OCI-LY1 (cell line): ENCODE measurements at regions not wholly inside any gene's neighbourhood (a gene's known extent, or its start where the extent isn't known, plus 50 kb on each side); places are given as distances from the start of the nearest gene placed in this dataset.

Experiments
- H2AFZ ChIP-seq: fragments of 200-600 bp; sonication (generic), shearing (Covaris generic); 2 replicates; pipeline ENCODE4 v1.6.0; 2014; ENCODE audit warnings: antibody characterized with exemption, mild to moderate bottlenecking, low read length
- H3F3A ChIP-seq: fragments of 200-600 bp; sonication (generic), shearing (Covaris generic); 2 replicates; pipeline ENCODE4 v1.6.0; 2014; ENCODE audit warnings: mild to moderate bottlenecking, antibody characterized with exemption, low read length, moderate library complexity; ENCODE audit not compliant: insufficient read depth
- H3K27ac ChIP-seq: fragments of 200-600 bp; sonication (generic); 2 replicates; pipeline ENCODE4 v1.5.1; 2014; ENCODE audit warnings: low read length, mixed run types, mild to moderate bottlenecking, low read depth; ENCODE audit not compliant: poor library complexity, severe bottlenecking
- H3K27me3 ChIP-seq: fragments of 200-600 bp; sonication (generic); 2 replicates; pipeline ENCODE4 v1.6.0; 2014; ENCODE audit warnings: antibody characterized with exemption, mild to moderate bottlenecking, low read length, moderate library complexity; ENCODE audit not compliant: insufficient read depth
- H3K36me3 ChIP-seq: fragments of 200-600 bp; sonication (generic); 2 replicates; pipeline ENCODE4 v1.6.1; 2014; ENCODE audit warnings: mild to moderate bottlenecking, antibody characterized with exemption, low read length, moderate library complexity, mixed read lengths; ENCODE audit not compliant: insufficient read depth
- H3K4me1 ChIP-seq: fragments of 200-600 bp; sonication (generic); 2 replicates; pipeline ENCODE4 v1.5.1; 2014; ENCODE audit warnings: mild to moderate bottlenecking, low read length, moderate library complexity; ENCODE audit not compliant: insufficient read depth, severe bottlenecking
- H3K4me2 ChIP-seq: fragments of 200-600 bp; sonication (generic), shearing (Covaris generic); 2 replicates; pipeline ENCODE4 v1.6.1; 2014; ENCODE audit warnings: low read length
- H3K4me3 ChIP-seq: fragments of 200-600 bp; sonication (generic); 2 replicates; pipeline ENCODE4 v1.5.1; 2014; ENCODE audit warnings: low read length, low read depth, mild to moderate bottlenecking, mixed read lengths; ENCODE audit not compliant: poor library complexity, severe bottlenecking
- H3K79me2 ChIP-seq: fragments of 200-600 bp; shearing (Covaris generic); 2 replicates; pipeline ENCODE4 v1.6.1; 2016; ENCODE audit warnings: mixed run types, low read length, mixed read lengths; ENCODE audit not compliant: insufficient read depth
- H3K9ac ChIP-seq: fragments of 200-600 bp; sonication (generic), shearing (Covaris generic); 2 replicates; pipeline ENCODE4 v1.6.1; 2014; ENCODE audit warnings: mild to moderate bottlenecking, low read length, mixed read lengths
- H3K9me2 ChIP-seq: fragments of 200-600 bp; sonication (generic), shearing (Covaris generic); 2 replicates; pipeline ENCODE4 v1.6.1; 2014; ENCODE audit warnings: low read depth, mild to moderate bottlenecking, low read length, mixed read lengths
- H3K9me3 ChIP-seq: fragments of 200-600 bp; shearing (Covaris generic); 2 replicates; pipeline ENCODE4 v1.6.1; 2014; ENCODE audit warnings: low read length, mixed read lengths
- H4K20me1 ChIP-seq: fragments of 200-600 bp; sonication (generic), shearing (Covaris generic); 2 replicates; pipeline ENCODE4 v1.6.0; 2016; ENCODE audit warnings: mild to moderate bottlenecking, low read length; ENCODE audit not compliant: insufficient read depth
- CTCF ChIP-seq: fragments of 200-600 bp; sonication (generic), shearing (Covaris generic); IDR thresholded peaks from 2 replicates; pipeline ENCODE4 v1.5.1; 2017; ENCODE audit warnings: mild to moderate bottlenecking, antibody characterized with exemption, low read length, moderate library complexity, mixed read lengths
- EZH2 ChIP-seq: fragments of 200-600 bp; sonication (generic), shearing (Covaris generic); IDR thresholded peaks from 2 replicates; pipeline ENCODE4 v1.8.0; 2017; ENCODE audit warnings: borderline replicate concordance, mixed run types, mild to moderate bottlenecking, antibody characterized with exemption, low read length, moderate library complexity, mixed read lengths

- Histone ChIP-seq H3K27me3 (no peaks in the 10 kb centered on the region), H3K9me2 (no peaks in the 10 kb centered on the region), H3K36me3 (no peaks in the 10 kb centered on the region), H4K20me1 (no peaks in the 10 kb centered on the region), H3K9me3 (no peaks in the 10 kb centered on the region), H3K4me1 (peaks cover 3% of the 10 kb centered on the region), H3K4me3 (no peak overlapping the region), H3K79me2 (no peaks in the 10 kb centered on the region), H3K27ac (no peak overlapping the region), H3K4me2 (0 out of 2 replicates have a peak overlapping the region, but pooled peaks have one; percentile 6), H3K9ac (no peak overlapping the region), H2AFZ (no peak overlapping the region), H3F3A (no peaks in the 10 kb centered on the region)
- no peak for TF ChIP-seq EZH2
- peak; percentile 93 for TF ChIP-seq CTCF
Measured at GRCh38 chr14:37874429-37875109, 279.1 kb downstream of the TTC6 start.

GRCh38 chr14:37888234-37888633, 292.8 kb downstream of the TTC6 start:
- Histone ChIP-seq H4K20me1 (no peaks in the 10 kb centered on the region), H3F3A (no peaks in the 10 kb centered on the region), H3K27ac (no peak overlapping the region), H2AFZ (no peak overlapping the region), H3K36me3 (no peaks in the 10 kb centered on the region), H3K4me2 (no peak overlapping the region), H3K4me3 (no peak overlapping the region), H3K4me1 (no peaks in the 10 kb centered on the region), H3K9ac (no peak overlapping the region), H3K9me2 (no peaks in the 10 kb centered on the region), H3K27me3 (no peaks in the 10 kb centered on the region), H3K9me3 (no peaks in the 10 kb centered on the region), H3K79me2 (no peaks in the 10 kb centered on the region)
- no peak for TF ChIP-seq CTCF

- H3K4me1 ChIP-seq: no peaks in the 10 kb centered on the region
- no peaks in the 10 kb centered on the region for H3K36me3 ChIP-seq
- TF ChIP-seq CTCF (no peak), EZH2 (no peak)
- H3K79me2 ChIP-seq: no peaks in the 10 kb centered on the region
- no peak overlapping the region for H3K9ac ChIP-seq
- no peak overlapping the region for H3K27ac ChIP-seq
- no peaks in the 10 kb centered on the region for H3K9me3 ChIP-seq
- no peaks in the 10 kb centered on the region for H4K20me1 ChIP-seq
- H3K4me3 ChIP-seq: no peak overlapping the region
- H3K27me3 ChIP-seq: no peaks in the 10 kb centered on the region
- H3K4me2 ChIP-seq: no peak overlapping the region
- no peak overlapping the region for H2AFZ ChIP-seq
- H3K9me2 ChIP-seq: no peaks in the 10 kb centered on the region
- no peaks in the 10 kb centered on the region for H3F3A ChIP-seq
Measured at GRCh38 chr14:37889087-37889486, 293.7 kb downstream of the TTC6 start.
